ENCODE measurements at regions not wholly inside any gene's neighbourhood (a gene's known extent, or its start where the extent isn't known, plus 50 kb on each side); places are given as distances from the start of the nearest gene placed in this dataset.

GRCh38 chr10:3566627-3567026 is 218.4 kb downstream of the KLF6 start:
- TF ChIP-seq POLR2AphosphoS5 (IDR thresholded peaks at IDR 0.05; ENCODE audit: low read depth, low read length) (no peak), FOXP2 (optimal IDR thresholded peaks at IDR 0.05; ENCODE audit: borderline replicate concordance, extremely low read depth, extremely low read length, insufficient read depth) (no peak), TAF1 (IDR thresholded peaks at IDR 0.05; ENCODE audit: borderline replicate concordance, insufficient read depth, low read length) (no peak), REST (IDR thresholded peaks at IDR 0.05; ENCODE audit: insufficient read depth in 1 of 2, low read depth in 2 of 2, low read length in 2 of 2) (no peak), SIN3A (IDR thresholded peaks at IDR 0.05; ENCODE audit: borderline replicate concordance, insufficient read depth, low read length) (no peak; the same call in 1 of the 2 replicates)

- TF ChIP-seq FOXP2 (optimal IDR thresholded peaks at IDR 0.05; ENCODE audit: borderline replicate concordance, extremely low read depth, extremely low read length, insufficient read depth) (no peak), REST (IDR thresholded peaks at IDR 0.05; ENCODE audit: insufficient read depth in 1 of 2, low read depth in 2 of 2, low read length in 2 of 2) (no peak), POLR2AphosphoS5 (IDR thresholded peaks at IDR 0.05; ENCODE audit: low read depth, low read length) (no peak), TAF1 (IDR thresholded peaks at IDR 0.05; ENCODE audit: borderline replicate concordance, insufficient read depth, low read length) (no peak), SIN3A (IDR thresholded peaks at IDR 0.05; ENCODE audit: borderline replicate concordance, insufficient read depth, low read length) (no peak)
Measured at GRCh38 chr10:3564346-3565002, 220.5 kb downstream of the KLF6 start.

- no peak for TF ChIP-seq TAF1 (IDR thresholded peaks at IDR 0.05; ENCODE audit: borderline replicate concordance, insufficient read depth, low read length)
- no peak for TF ChIP-seq POLR2AphosphoS5 (IDR thresholded peaks at IDR 0.05; ENCODE audit: low read depth, low read length)
- no peak for TF ChIP-seq FOXP2 (optimal IDR thresholded peaks at IDR 0.05; ENCODE audit: borderline replicate concordance, extremely low read depth, extremely low read length, insufficient read depth)
Measured at GRCh38 chr10:3563298-3563697, 221.7 kb downstream of the KLF6 start.

- no peak for TF ChIP-seq REST (IDR thresholded peaks at IDR 0.05; ENCODE audit: insufficient read depth in 1 of 2, low read depth in 2 of 2, low read length in 2 of 2)
- no peak for TF ChIP-seq SIN3A (IDR thresholded peaks at IDR 0.05; ENCODE audit: borderline replicate concordance, insufficient read depth, low read length)
- no peak for TF ChIP-seq TAF1 (IDR thresholded peaks at IDR 0.05; ENCODE audit: borderline replicate concordance, insufficient read depth, low read length)
- no peak for TF ChIP-seq POLR2AphosphoS5 (IDR thresholded peaks at IDR 0.05; ENCODE audit: low read depth, low read length)
- TF ChIP-seq FOXP2 (optimal IDR thresholded peaks at IDR 0.05; ENCODE audit: borderline replicate concordance, extremely low read depth, extremely low read length, insufficient read depth), result no peak
Measured at GRCh38 chr10:3559527-3559926, 225.5 kb downstream of the KLF6 start.

- no peak for TF ChIP-seq TAF1 (IDR thresholded peaks at IDR 0.05; ENCODE audit: borderline replicate concordance, insufficient read depth, low read length)
- TF ChIP-seq POLR2AphosphoS5 (IDR thresholded peaks at IDR 0.05; ENCODE audit: low read depth, low read length), result no peak
- no peak for TF ChIP-seq FOXP2 (optimal IDR thresholded peaks at IDR 0.05; ENCODE audit: borderline replicate concordance, extremely low read depth, extremely low read length, insufficient read depth)
- no peak for TF ChIP-seq REST (IDR thresholded peaks at IDR 0.05; ENCODE audit: insufficient read depth in 1 of 2, low read depth in 2 of 2, low read length in 2 of 2)
- TF ChIP-seq SIN3A (IDR thresholded peaks at IDR 0.05; ENCODE audit: borderline replicate concordance, insufficient read depth, low read length), result no peak
Measured at GRCh38 chr10:3559011-3559410, 226.0 kb downstream of the KLF6 start.
